Loucy (cell line): ENCODE measurements at regions not wholly inside any gene's neighbourhood (a gene's known extent, or its start where the extent isn't known, plus 50 kb on each side); places are given as distances from the start of the nearest gene placed in this dataset.

Experiments used
- CTCF ChIP-seq: fragments of 200-600 bp; sonication (generic); conservative IDR thresholded peaks from 2 replicates; pipeline ENCODE4 v1.5.1; 2014; ENCODE audit warnings: mild to moderate bottlenecking, antibody characterized with exemption, low read length
- EZH2phosphoT487 ChIP-seq: fragments of 200-600 bp; IDR thresholded peaks from 2 replicates; pipeline ENCODE4 v1.6.1; 2018; ENCODE audit warnings: antibody characterized with exemption, mild to moderate bottlenecking, moderate library complexity, borderline replicate concordance

GRCh38 chr2:172373766-172374165, 53.6 kb upstream of the ITGA6 start:
- TF ChIP-seq CTCF (no peak), EZH2phosphoT487 (no peak)
